Fibroblast of peridontal ligament (primary cell): ENCODE measurements at regions not wholly inside any gene's neighbourhood (a gene's known extent, or its start where the extent isn't known, plus 50 kb on each side); places are given as distances from the start of the nearest gene placed in this dataset.
"Not testable (repeated sequence)": the region's sequence is repeated elsewhere in the genome, so short reads cannot be mapped to it uniquely, and the experiment has no call there.

Experiments used
- DNase-seq: peaks from one replicate; pipeline ENCODE4 v3.0.0-alpha.2; 2010; ENCODE audit errors: extremely low read depth

GRCh38 chr15:77909182-77909940, 168.2 kb downstream of the TBC1D2B start:
- no peak for DNase-seq

- DNase-seq = not testable (repeated sequence)
These were observed 168.8 kb downstream of the TBC1D2B start for GRCh38 chr15:77908752-77909111.

- DNase-seq = no peak
These were observed 169.4 kb downstream of the TBC1D2B start for GRCh38 chr15:77907824-77908751.

GRCh38 chr15:77906062-77906990, 171.2 kb downstream of the TBC1D2B start:
- DNase-seq = not testable (repeated sequence)

- no peak for DNase-seq
These were observed 172.1 kb downstream of the TBC1D2B start for GRCh38 chr15:77905301-77905920.

- DNase-seq = no peak
These were observed 172.6 kb downstream of the TBC1D2B start for GRCh38 chr15:77904901-77905300.

- no peak for DNase-seq
These were observed 173.1 kb downstream of the TBC1D2B start for GRCh38 chr15:77904436-77904821.

- not testable (repeated sequence) for DNase-seq
These were observed 173.6 kb downstream of the TBC1D2B start for GRCh38 chr15:77903761-77904435.

GRCh38 chr15:77902921-77903760, 174.4 kb downstream of the TBC1D2B start:
- DNase-seq = not testable (repeated sequence)

GRCh38 chr15:77901921-77902750, 175.4 kb downstream of the TBC1D2B start:
- DNase-seq = no peak

- no peak for DNase-seq
These were observed 176.1 kb downstream of the TBC1D2B start for GRCh38 chr15:77901251-77901881.

GRCh38 chr15:77900331-77900963, 177.1 kb downstream of the TBC1D2B start:
- DNase-seq = not testable (repeated sequence)

- not testable (repeated sequence) for DNase-seq
These were observed 177.7 kb downstream of the TBC1D2B start for GRCh38 chr15:77899776-77900175.

GRCh38 chr15:77898811-77899730, 178.4 kb downstream of the TBC1D2B start:
- no peak for DNase-seq

GRCh38 chr15:77897896-77898406, 179.6 kb downstream of the TBC1D2B start:
- no peak for DNase-seq

- DNase-seq = not testable (repeated sequence)
These were observed 180.2 kb downstream of the TBC1D2B start for GRCh38 chr15:77897113-77897895.
